Thoracic aorta (tissue), 2 donors: ENCODE measurements at regions not wholly inside any gene's neighbourhood (a gene's known extent, or its start where the extent isn't known, plus 50 kb on each side); places are given as distances from the start of the nearest gene placed in this dataset.

Source experiments
- ATAC-seq: fragments of 150-250 bp; one replicate; pipeline ENCODE4 v1.8.0; 2017; ENCODE audit warnings: low read depth; ENCODE audit not compliant: insufficient number of reproducible peaks, low FRiP score
- DNase-seq: peaks from one replicate; pipeline ENCODE4 v3.0.0-alpha.2; 2020; ENCODE audit warnings: low spot score
- H3K27ac ChIP-seq, 2 donors: fragments of 200-600 bp; sonication (generic); 1 replicate in 1 of 2; 2 replicates in 1 of 2; pipeline ENCODE4 v1.5.1; 2016; ENCODE audit warnings: mild to moderate bottlenecking in 2 of 2, moderate library complexity in 2 of 2
- H3K27me3 ChIP-seq: fragments of 200-600 bp; sonication (generic); replicated peaks from 2 replicates; pipeline ENCODE4 v1.6.0; 2016; ENCODE audit warnings: mild to moderate bottlenecking; ENCODE audit not compliant: insufficient read depth
- H3K36me3 ChIP-seq: fragments of 200-600 bp; sonication (generic); one replicate; pipeline ENCODE4 v1.5.1; 2016
- H3K4me1 ChIP-seq, 2 donors: fragments of 200-600 bp; sonication (generic); 1 replicate in 1 of 2; 2 replicates in 1 of 2; pipeline versions ENCODE4 v1.5.1 to v1.6.0; 2016; ENCODE audit warnings: low read depth in 2 of 2, mild to moderate bottlenecking in 1 of 2; ENCODE audit not compliant: control insufficient read depth in 1 of 2
- H3K4me3 ChIP-seq: fragments of 200-600 bp; sonication (generic); 2 replicates; pipeline ENCODE4 v1.5.1; 2016; ENCODE audit warnings: mild to moderate bottlenecking
- H3K9me3 ChIP-seq: fragments of 200-600 bp; sonication (generic); 2 replicates; pipeline ENCODE4 v1.5.1; 2016
- CTCF ChIP-seq: fragments of 200-600 bp; sonication (generic); IDR thresholded peaks from one replicate; pipeline ENCODE4 v1.5.1; 2019; ENCODE audit warnings: antibody characterized with exemption

- no peak overlapping the region for H3K27ac ChIP-seq
- H3K4me1 ChIP-seq: peaks cover 2 to 3% of the 10 kb centered on the region in 2 donors
- no peak for ATAC-seq
- TF ChIP-seq CTCF: no peak
- H3K36me3 ChIP-seq: no peaks in the 10 kb centered on the region
- no peaks in the 10 kb centered on the region for H3K27me3 ChIP-seq
- no peak for DNase-seq
- no peak overlapping the region for H3K4me3 ChIP-seq
- no peaks in the 10 kb centered on the region for H3K9me3 ChIP-seq
These were observed 142.1 kb downstream of the PDGFRA start for GRCh38 chr4:54371173-54371572.

GRCh38 chr4:54372951-54373350 is 143.9 kb downstream of the PDGFRA start:
- Histone ChIP-seq H3K9me3 (no peaks in the 10 kb centered on the region), H3K27me3 (no peaks in the 10 kb centered on the region), H3K27ac (no peak overlapping the region), H3K36me3 (no peaks in the 10 kb centered on the region), H3K4me3 (no peak overlapping the region), H3K4me1 (peaks cover 2 to 3% of the 10 kb centered on the region in 2 donors)
- no peak for TF ChIP-seq CTCF
- ATAC-seq (no peak), DNase-seq (no peak)

- H3K4me3 ChIP-seq: no peak overlapping the region
- no peaks in the 10 kb centered on the region for H3K36me3 ChIP-seq
- DNase-seq (no peak), ATAC-seq (no peak)
- no peaks in the 10 kb centered on the region for H3K27me3 ChIP-seq
- H3K9me3 ChIP-seq: no peaks in the 10 kb centered on the region
- peaks cover 1 to 2% of the 10 kb centered on the region in 2 donors for H3K4me1 ChIP-seq
- no peak overlapping the region for H3K27ac ChIP-seq
- TF ChIP-seq CTCF: no peak
These were observed 144.7 kb downstream of the PDGFRA start for GRCh38 chr4:54373718-54374210.

- Histone ChIP-seq H3K27me3 (no peaks in the 10 kb centered on the region), H3K4me3 (no peak overlapping the region), H3K9me3 (no peaks in the 10 kb centered on the region), H3K4me1 (no peaks in the 10 kb centered on the region), H3K36me3 (no peaks in the 10 kb centered on the region), H3K27ac (no peak overlapping the region)
- no peak for DNase-seq
- no peak for ATAC-seq
- TF ChIP-seq CTCF: no peak
These were observed 149.4 kb downstream of the PDGFRA start for GRCh38 chr4:54378461-54378860.

GRCh38 chr4:54384152-54384551 is 155.1 kb downstream of the PDGFRA start:
- Histone ChIP-seq H3K36me3 (no peaks in the 10 kb centered on the region), H3K4me3 (no peak overlapping the region), H3K27me3 (no peaks in the 10 kb centered on the region), H3K27ac (no peak overlapping the region), H3K4me1 (no peaks in the 10 kb centered on the region), H3K9me3 (no peaks in the 10 kb centered on the region)
- DNase-seq: no peak
- no peak for TF ChIP-seq CTCF
- ATAC-seq: no peak
